Mucosa of rectum (tissue), 2 donors: ENCODE measurements at regions not wholly inside any gene's neighbourhood (a gene's known extent, or its start where the extent isn't known, plus 50 kb on each side); places are given as distances from the start of the nearest gene placed in this dataset.

Experiments used
- H3K27ac ChIP-seq, 2 donors: one replicate each; pipeline ENCODE4 v1.7.0; 2013; ENCODE audit warnings: inconsistent platforms in 2 of 2, low read depth in 2 of 2, low read length in 2 of 2
- H3K27me3 ChIP-seq, 2 donors: one replicate each; pipeline ENCODE4 v1.7.0; 2013; ENCODE audit warnings: low read length in 2 of 2; ENCODE audit not compliant: control insufficient read depth in 2 of 2, insufficient read depth in 2 of 2
- H3K36me3 ChIP-seq, 2 donors: one replicate each; pipeline ENCODE4 v1.7.0; 2013; ENCODE audit warnings: low read length in 2 of 2; ENCODE audit not compliant: control insufficient read depth in 2 of 2, insufficient read depth in 2 of 2
- H3K4me1 ChIP-seq, 2 donors: one replicate each; pipeline ENCODE4 v1.7.0; 2013; ENCODE audit warnings: low read length in 2 of 2, mild to moderate bottlenecking in 1 of 2; ENCODE audit not compliant: control insufficient read depth in 2 of 2, insufficient read depth in 2 of 2
- H3K4me3 ChIP-seq, 2 donors: one replicate each; pipeline ENCODE4 v1.7.0; 2013; ENCODE audit warnings: low read length in 2 of 2
- H3K9ac ChIP-seq, 2 donors: one replicate each; pipeline ENCODE4 v1.7.0; 2013; ENCODE audit warnings: low read length in 2 of 2, low read depth in 1 of 2, mild to moderate bottlenecking in 1 of 2
- H3K9me3 ChIP-seq, 2 donors: one replicate each; pipeline ENCODE4 v1.7.0; 2013; ENCODE audit warnings: low read length in 2 of 2; ENCODE audit not compliant: control insufficient read depth in 2 of 2
- donor health status: healthy.
- donor health status: Normal muscosa, but diverticular disease.

GRCh38 chr15:79529157-79529785 is 97.1 kb downstream of the MINAR1 start:
- Histone ChIP-seq H3K4me1 (no peaks in the 10 kb centered on the region), H3K27me3 (no peaks in the 10 kb centered on the region), H3K9me3 (no peaks in the 10 kb centered on the region), H3K9ac (no peak overlapping the region), H3K36me3 (no peaks in the 10 kb centered on the region), H3K27ac (no peak overlapping the region), H3K4me3 (no peak overlapping the region)

- Histone ChIP-seq H3K27me3 (no peaks in the 10 kb centered on the region), H3K4me3 (no peak overlapping the region), H3K4me1 (no peaks in the 10 kb centered on the region), H3K36me3 (no peaks in the 10 kb centered on the region), H3K9me3 (no peaks in the 10 kb centered on the region), H3K9ac (no peak overlapping the region), H3K27ac (no peak overlapping the region)
These were observed 103.4 kb downstream of the MINAR1 start for GRCh38 chr15:79535536-79535935.

GRCh38 chr15:79538527-79538926 is 106.4 kb downstream of the MINAR1 start:
- no peak overlapping the region for H3K4me3 ChIP-seq
- H3K27ac ChIP-seq, result no peak overlapping the region
- no peaks in the 10 kb centered on the region for H3K4me1 ChIP-seq
- H3K36me3 ChIP-seq, result no peaks in the 10 kb centered on the region
- no peaks in the 10 kb centered on the region for H3K27me3 ChIP-seq
- H3K9me3 ChIP-seq, result no peaks in the 10 kb centered on the region
- H3K9ac ChIP-seq, result no peak overlapping the region

- Histone ChIP-seq H3K9me3 (no peaks in the 10 kb centered on the region), H3K4me1 (no peaks in the 10 kb centered on the region), H3K27me3 (no peaks in the 10 kb centered on the region), H3K27ac (no peak overlapping the region), H3K36me3 (no peaks in the 10 kb centered on the region), H3K9ac (no peak overlapping the region), H3K4me3 (no peak overlapping the region)
These were observed 107.3 kb downstream of the MINAR1 start for GRCh38 chr15:79539401-79539800.

- H3K4me3 ChIP-seq, result no peak overlapping the region
- no peak overlapping the region for H3K27ac ChIP-seq
- H3K9me3 ChIP-seq, result no peaks in the 10 kb centered on the region
- no peak overlapping the region for H3K9ac ChIP-seq
- H3K36me3 ChIP-seq, result no peaks in the 10 kb centered on the region
- H3K27me3 ChIP-seq, result no peaks in the 10 kb centered on the region
- no peaks in the 10 kb centered on the region for H3K4me1 ChIP-seq
These were observed 108.4 kb downstream of the MINAR1 start for GRCh38 chr15:79540551-79540950.

GRCh38 chr15:79541196-79541595 is 109.1 kb downstream of the MINAR1 start:
- Histone ChIP-seq H3K36me3 (no peaks in the 10 kb centered on the region), H3K9me3 (no peaks in the 10 kb centered on the region), H3K9ac (no peak overlapping the region), H3K27me3 (no peaks in the 10 kb centered on the region), H3K4me3 (no peak overlapping the region), H3K4me1 (no peaks in the 10 kb centered on the region), H3K27ac (no peak overlapping the region)

- H3K4me3 ChIP-seq, result no peak overlapping the region
- no peak overlapping the region for H3K27ac ChIP-seq
- H3K27me3 ChIP-seq, result no peaks in the 10 kb centered on the region
- H3K9ac ChIP-seq, result no peak overlapping the region
- H3K4me1 ChIP-seq, result no peaks in the 10 kb centered on the region
- H3K9me3 ChIP-seq, result no peaks in the 10 kb centered on the region
- no peaks in the 10 kb centered on the region for H3K36me3 ChIP-seq
These were observed 111.0 kb downstream of the MINAR1 start for GRCh38 chr15:79543097-79543496.

- H3K4me3 ChIP-seq, result no peak overlapping the region
- H3K9me3 ChIP-seq, result no peaks in the 10 kb centered on the region
- H3K9ac ChIP-seq, result no peak overlapping the region
- H3K36me3 ChIP-seq, result no peaks in the 10 kb centered on the region
- no peaks in the 10 kb centered on the region for H3K4me1 ChIP-seq
- H3K27ac ChIP-seq, result no peak overlapping the region
- H3K27me3 ChIP-seq, result no peaks in the 10 kb centered on the region
These were observed 117.1 kb downstream of the MINAR1 start for GRCh38 chr15:79549196-79549595.

- H3K4me1 ChIP-seq, result no peaks in the 10 kb centered on the region
- H3K27me3 ChIP-seq, result peaks cover 0 to 3% of the 10 kb centered on the region in 2 donors
- H3K9me3 ChIP-seq, result no peaks in the 10 kb centered on the region
- H3K4me3 ChIP-seq, result no peak overlapping the region
- no peaks in the 10 kb centered on the region for H3K36me3 ChIP-seq
- no peak overlapping the region for H3K9ac ChIP-seq
- H3K27ac ChIP-seq, result no peak overlapping the region
These were observed 128.2 kb downstream of the MINAR1 start for GRCh38 chr15:79560384-79560783.

- Histone ChIP-seq H3K9ac (no peak overlapping the region), H3K36me3 (no peaks in the 10 kb centered on the region), H3K27me3 (peaks cover 0 to 3% of the 10 kb centered on the region in 2 donors), H3K4me3 (no peak overlapping the region), H3K4me1 (no peaks in the 10 kb centered on the region), H3K9me3 (no peaks in the 10 kb centered on the region), H3K27ac (no peak overlapping the region)
These were observed 129.8 kb downstream of the MINAR1 start for GRCh38 chr15:79561982-79562381.

GRCh38 chr15:79562403-79562815 is 130.3 kb downstream of the MINAR1 start:
- peaks cover 0 to 3% of the 10 kb centered on the region in 2 donors for H3K27me3 ChIP-seq
- H3K27ac ChIP-seq, result no peak overlapping the region
- no peaks in the 10 kb centered on the region for H3K36me3 ChIP-seq
- no peak overlapping the region for H3K4me3 ChIP-seq
- H3K9ac ChIP-seq, result no peak overlapping the region
- H3K9me3 ChIP-seq, result no peaks in the 10 kb centered on the region
- no peaks in the 10 kb centered on the region for H3K4me1 ChIP-seq
